GM21367 (cell line): ENCODE measurements at regions not wholly inside any gene's neighbourhood (a gene's known extent, or its start where the extent isn't known, plus 50 kb on each side); places are given as distances from the start of the nearest gene placed in this dataset.
"Not testable (repeated sequence)": the region's sequence is repeated elsewhere in the genome, so short reads cannot be mapped to it uniquely, and the experiment has no call there.

Experiments
- ATAC-seq: cut with Tn5 transposase; IDR thresholded peaks from one replicate; pipeline ENCODE4 v1.9.1; 2021; ENCODE audit not compliant: unreplicated experiment

GRCh38 chr13:65965501-65965900 lies 1264.6 kb downstream of the PCDH9 start:
- ATAC-seq = no peak

- ATAC-seq = no peak
Observed at GRCh38 chr13:65964672-65965071, 1265.5 kb downstream of the PCDH9 start.

GRCh38 chr13:65959305-65959704 lies 1270.8 kb downstream of the PCDH9 start:
- ATAC-seq = no peak

- no peak for ATAC-seq
Observed at GRCh38 chr13:65946387-65946786, 1283.7 kb downstream of the PCDH9 start.

- no peak for ATAC-seq
Observed at GRCh38 chr13:65943708-65944107, 1286.4 kb downstream of the PCDH9 start.

GRCh38 chr13:65943024-65943423 lies 1287.1 kb downstream of the PCDH9 start:
- ATAC-seq = no peak

GRCh38 chr13:65940720-65941119 lies 1289.4 kb downstream of the PCDH9 start:
- ATAC-seq = no peak

- ATAC-seq = no peak
Observed at GRCh38 chr13:65937251-65937650, 1292.9 kb downstream of the PCDH9 start.

- no peak for ATAC-seq
Observed at GRCh38 chr13:65936249-65936648, 1293.9 kb downstream of the PCDH9 start.

GRCh38 chr13:65932587-65933239 lies 1297.4 kb downstream of the PCDH9 start:
- no peak for ATAC-seq

- no peak for ATAC-seq
Observed at GRCh38 chr13:65932013-65932412, 1298.1 kb downstream of the PCDH9 start.

- ATAC-seq = no peak
Observed at GRCh38 chr13:65929436-65929835, 1300.7 kb downstream of the PCDH9 start.

GRCh38 chr13:65926750-65927171 lies 1303.4 kb downstream of the PCDH9 start:
- ATAC-seq = no peak

- ATAC-seq = not testable (repeated sequence)
Observed at GRCh38 chr13:65922846-65923245, 1307.3 kb downstream of the PCDH9 start.

GRCh38 chr13:65921933-65922332 lies 1308.2 kb downstream of the PCDH9 start:
- ATAC-seq = no peak

GRCh38 chr13:65917731-65918130 lies 1312.4 kb downstream of the PCDH9 start:
- ATAC-seq = no peak

GRCh38 chr13:65915195-65915594 lies 1314.9 kb downstream of the PCDH9 start:
- ATAC-seq = no peak

GRCh38 chr13:65914716-65915115 lies 1315.4 kb downstream of the PCDH9 start:
- no peak for ATAC-seq

- ATAC-seq = no peak
Observed at GRCh38 chr13:65913173-65913572, 1317.0 kb downstream of the PCDH9 start.

- ATAC-seq = no peak
Observed at GRCh38 chr13:65912516-65912915, 1317.6 kb downstream of the PCDH9 start.

- no peak for ATAC-seq
Observed at GRCh38 chr13:65911546-65912193, 1318.5 kb downstream of the PCDH9 start.

GRCh38 chr13:65909501-65909900 lies 1320.6 kb downstream of the PCDH9 start:
- no peak for ATAC-seq
